Choroid plexus epithelial cell (primary cell): ENCODE measurements at regions not wholly inside any gene's neighbourhood (a gene's known extent, or its start where the extent isn't known, plus 50 kb on each side); places are given as distances from the start of the nearest gene placed in this dataset.

ENCODE experiments used
- DNase-seq: peaks from one replicate; pipeline ENCODE4 v3.0.0-alpha.2; 2010; ENCODE audit warnings: low read depth
- H3K4me3 ChIP-seq: 2 replicates; pipeline ENCODE4 v1.5.1; 2011; ENCODE audit warnings: low read depth, mild to moderate bottlenecking, control low read depth, low read length, moderate library complexity
- TF ChIP-seq, protein P1 (sequence below): conservative IDR thresholded peaks from 2 replicates; pipeline ENCODE4 v1.5.1; 2011; ENCODE audit warnings: low read depth, mild to moderate bottlenecking, control low read depth, inconsistent platforms, low read length, moderate library complexity

GRCh38 chr1:55585402-55585792 is 370.2 kb upstream of the USP24 start:
- TF ChIP-seq, protein P1, sequence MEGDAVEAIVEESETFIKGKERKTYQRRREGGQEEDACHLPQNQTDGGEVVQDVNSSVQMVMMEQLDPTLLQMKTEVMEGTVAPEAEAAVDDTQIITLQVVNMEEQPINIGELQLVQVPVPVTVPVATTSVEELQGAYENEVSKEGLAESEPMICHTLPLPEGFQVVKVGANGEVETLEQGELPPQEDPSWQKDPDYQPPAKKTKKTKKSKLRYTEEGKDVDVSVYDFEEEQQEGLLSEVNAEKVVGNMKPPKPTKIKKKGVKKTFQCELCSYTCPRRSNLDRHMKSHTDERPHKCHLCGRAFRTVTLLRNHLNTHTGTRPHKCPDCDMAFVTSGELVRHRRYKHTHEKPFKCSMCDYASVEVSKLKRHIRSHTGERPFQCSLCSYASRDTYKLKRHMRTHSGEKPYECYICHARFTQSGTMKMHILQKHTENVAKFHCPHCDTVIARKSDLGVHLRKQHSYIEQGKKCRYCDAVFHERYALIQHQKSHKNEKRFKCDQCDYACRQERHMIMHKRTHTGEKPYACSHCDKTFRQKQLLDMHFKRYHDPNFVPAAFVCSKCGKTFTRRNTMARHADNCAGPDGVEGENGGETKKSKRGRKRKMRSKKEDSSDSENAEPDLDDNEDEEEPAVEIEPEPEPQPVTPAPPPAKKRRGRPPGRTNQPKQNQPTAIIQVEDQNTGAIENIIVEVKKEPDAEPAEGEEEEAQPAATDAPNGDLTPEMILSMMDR, result no peak
- no peak overlapping the region for H3K4me3 ChIP-seq
- no peak for DNase-seq

- peak; percentile 58 for DNase-seq
- TF ChIP-seq, protein P1, result peak; percentile 34
- no peak overlapping the region for H3K4me3 ChIP-seq
Observed at GRCh38 chr1:55584526-55585401, 369.6 kb upstream of the USP24 start.

GRCh38 chr1:55582084-55582483 is 366.9 kb upstream of the USP24 start:
- TF ChIP-seq, protein P1, result no peak
- DNase-seq, result no peak
- H3K4me3 ChIP-seq, result no peak overlapping the region

- DNase-seq, result peak; percentile 71
- TF ChIP-seq, protein P1, result no peak
- H3K4me3 ChIP-seq, result no peak overlapping the region
Observed at GRCh38 chr1:55580845-55581332, 365.7 kb upstream of the USP24 start.

GRCh38 chr1:55579332-55580001 is 364.3 kb upstream of the USP24 start:
- DNase-seq, result no peak
- TF ChIP-seq, protein P1, result no peak
- no peak overlapping the region for H3K4me3 ChIP-seq

DNA sequence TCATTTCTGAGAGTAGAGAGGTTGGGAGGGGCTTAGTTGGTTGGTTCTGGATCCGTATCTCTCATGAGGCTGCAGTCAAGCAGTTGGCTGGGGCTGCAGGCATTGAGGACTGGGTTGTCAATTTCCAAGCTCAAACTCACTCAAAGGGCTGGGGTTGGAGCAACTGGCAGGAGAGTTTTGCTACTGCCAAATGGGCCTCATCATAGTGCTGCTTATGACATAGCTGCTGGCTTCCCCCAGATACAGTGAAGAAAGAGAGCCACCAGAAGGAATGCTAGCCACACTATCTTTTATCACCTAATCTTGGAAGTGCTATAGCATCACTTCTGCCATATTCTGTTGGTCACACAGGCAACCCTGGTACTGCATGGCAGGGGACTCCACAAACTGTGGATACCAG is 363.5 kb upstream of the USP24 start:
- no peak for DNase-seq
- TF ChIP-seq, protein P1, result no peak
- no peak overlapping the region for H3K4me3 ChIP-seq
